GM08714 (cell line): ENCODE measurements at regions not wholly inside any gene's neighbourhood (a gene's known extent, or its start where the extent isn't known, plus 50 kb on each side); places are given as distances from the start of the nearest gene placed in this dataset.

Experiments used
- H3K4me3 ChIP-seq: fragments of 200-500 bp; sonication (Bioruptor generic); 2 replicates; pipeline ENCODE4 v1.5.1; 2014; ENCODE audit warnings: mild to moderate bottlenecking, low read length, inconsistent platforms
- ZNF274 ChIP-seq: IDR thresholded peaks from 2 replicates; pipeline ENCODE4 v1.6.1; 2012; ENCODE audit warnings: mild to moderate bottlenecking, low read depth, low read length

- no peak for TF ChIP-seq ZNF274
- no peak overlapping the region for H3K4me3 ChIP-seq
Observed at GRCh38 chr13:91211510-91211909, 136.0 kb upstream of the MIR17HG start.

- TF ChIP-seq ZNF274, result no peak
- H3K4me3 ChIP-seq, result no peak overlapping the region
Observed at GRCh38 chr13:91212231-91212630, 135.3 kb upstream of the MIR17HG start.

- H3K4me3 ChIP-seq, result no peak overlapping the region
- TF ChIP-seq ZNF274, result no peak
Observed at GRCh38 chr13:91214031-91214430, 133.5 kb upstream of the MIR17HG start.

- H3K4me3 ChIP-seq, result no peak overlapping the region
- TF ChIP-seq ZNF274, result no peak
Observed at GRCh38 chr13:91216928-91217700, 130.4 kb upstream of the MIR17HG start.

- no peak for TF ChIP-seq ZNF274
- H3K4me3 ChIP-seq, result no peak overlapping the region
Observed at GRCh38 chr13:91219201-91219600, 128.3 kb upstream of the MIR17HG start.

GRCh38 chr13:91220872-91221271, 126.6 kb upstream of the MIR17HG start:
- no peak for TF ChIP-seq ZNF274
- no peak overlapping the region for H3K4me3 ChIP-seq

GRCh38 chr13:91228108-91228507, 119.4 kb upstream of the MIR17HG start:
- no peak overlapping the region for H3K4me3 ChIP-seq
- no peak for TF ChIP-seq ZNF274

GRCh38 chr13:91228940-91229339, 118.5 kb upstream of the MIR17HG start:
- H3K4me3 ChIP-seq, result no peak overlapping the region
- no peak for TF ChIP-seq ZNF274

GRCh38 chr13:91232716-91233115, 114.8 kb upstream of the MIR17HG start:
- no peak overlapping the region for H3K4me3 ChIP-seq
- no peak for TF ChIP-seq ZNF274

- no peak for TF ChIP-seq ZNF274
- no peak overlapping the region for H3K4me3 ChIP-seq
Observed at GRCh38 chr13:91233291-91233690, 114.2 kb upstream of the MIR17HG start.

- TF ChIP-seq ZNF274, result no peak
- H3K4me3 ChIP-seq, result no peak overlapping the region
Observed at GRCh38 chr13:91236182-91236581, 111.3 kb upstream of the MIR17HG start.

GRCh38 chr13:91236921-91237320, 110.6 kb upstream of the MIR17HG start:
- TF ChIP-seq ZNF274, result no peak
- H3K4me3 ChIP-seq, result no peak overlapping the region

- no peak overlapping the region for H3K4me3 ChIP-seq
- TF ChIP-seq ZNF274, result no peak
Observed at GRCh38 chr13:91238036-91238435, 109.5 kb upstream of the MIR17HG start.

GRCh38 chr13:91240341-91240740, 107.1 kb upstream of the MIR17HG start:
- TF ChIP-seq ZNF274, result no peak
- no peak overlapping the region for H3K4me3 ChIP-seq

GRCh38 chr13:91241221-91241933, 106.1 kb upstream of the MIR17HG start:
- TF ChIP-seq ZNF274, result no peak
- no peak overlapping the region for H3K4me3 ChIP-seq
